Putamen (tissue), 1 donor: ENCODE measurements at regions not wholly inside any gene's neighbourhood (a gene's known extent, or its start where the extent isn't known, plus 50 kb on each side); places are given as distances from the start of the nearest gene placed in this dataset.
"Not testable (repeated sequence)": the region's sequence is repeated elsewhere in the genome, so short reads cannot be mapped to it uniquely, and the experiment has no call there.

Source experiments
- DNase-seq: peaks from one replicate; pipeline ENCODE4 v3.0.0-alpha.2; 2016; ENCODE audit warnings: low spot score

- DNase-seq = no peak
Observed at GRCh38 chr14:31911160-31911559, 165.9 kb upstream of the ARHGAP5 start.

- no peak for DNase-seq
Observed at GRCh38 chr14:31913370-31913769, 163.7 kb upstream of the ARHGAP5 start.

DNA sequence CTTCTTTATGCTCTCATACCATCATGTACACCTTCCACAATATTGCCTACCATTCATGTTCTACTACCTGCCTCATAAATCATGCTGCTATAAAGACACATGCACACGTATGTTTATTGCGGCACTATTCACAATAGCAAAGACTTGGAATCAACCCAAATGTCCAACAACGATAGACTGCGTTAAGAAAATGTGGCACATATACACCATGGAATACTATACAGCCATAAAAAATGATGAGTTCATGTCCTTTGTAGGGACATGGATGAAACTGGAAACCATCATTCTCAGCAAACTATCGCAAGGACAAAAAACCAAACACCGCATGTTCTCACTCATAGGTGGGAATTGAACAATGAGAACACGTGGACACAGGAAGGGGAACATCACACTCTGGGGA lies 158.8 kb upstream of the ARHGAP5 start:
- not testable (repeated sequence) for DNase-seq

DNA sequence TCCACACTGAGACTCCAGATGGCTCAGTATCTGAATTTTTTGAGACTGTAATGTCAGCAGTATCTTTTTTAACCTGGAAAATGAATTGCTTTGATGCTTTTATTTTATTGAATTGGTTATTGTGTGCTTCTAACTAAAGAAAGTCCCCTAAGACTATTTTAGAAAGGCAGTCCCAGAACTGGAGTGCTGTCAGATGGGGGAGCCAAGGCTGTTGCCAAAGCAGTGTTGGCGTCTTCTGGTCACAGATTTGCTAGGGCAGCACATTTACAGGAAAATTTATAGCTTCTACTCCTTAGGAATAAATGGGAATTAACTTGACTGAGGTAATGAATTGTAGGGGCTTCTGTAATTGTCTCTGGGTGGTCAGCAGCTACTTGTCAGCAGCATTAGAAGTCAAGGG lies 157.1 kb upstream of the ARHGAP5 start:
- no peak for DNase-seq

GRCh38 chr14:31920989-31921650 lies 156.0 kb upstream of the ARHGAP5 start:
- DNase-seq = no peak

DNA sequence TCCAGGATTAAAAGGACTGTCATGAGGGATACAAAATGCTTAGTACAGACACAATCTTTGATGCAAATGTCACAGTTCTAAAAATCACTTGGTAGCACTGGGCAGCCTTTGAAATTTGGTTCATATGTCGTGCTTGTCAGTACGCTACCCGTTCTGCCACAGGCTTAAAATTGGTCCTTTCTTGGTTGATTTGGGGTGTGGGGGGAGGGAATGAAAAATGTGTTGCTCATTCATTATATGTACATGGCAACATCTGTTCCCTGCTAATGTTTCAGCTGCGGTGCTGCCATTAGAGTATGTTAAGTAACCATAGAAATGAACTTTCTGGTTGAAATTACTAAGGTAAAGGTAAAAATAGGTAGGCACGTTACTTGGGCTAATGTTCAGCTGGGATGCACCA lies 155.4 kb upstream of the ARHGAP5 start:
- DNase-seq = no peak

DNA sequence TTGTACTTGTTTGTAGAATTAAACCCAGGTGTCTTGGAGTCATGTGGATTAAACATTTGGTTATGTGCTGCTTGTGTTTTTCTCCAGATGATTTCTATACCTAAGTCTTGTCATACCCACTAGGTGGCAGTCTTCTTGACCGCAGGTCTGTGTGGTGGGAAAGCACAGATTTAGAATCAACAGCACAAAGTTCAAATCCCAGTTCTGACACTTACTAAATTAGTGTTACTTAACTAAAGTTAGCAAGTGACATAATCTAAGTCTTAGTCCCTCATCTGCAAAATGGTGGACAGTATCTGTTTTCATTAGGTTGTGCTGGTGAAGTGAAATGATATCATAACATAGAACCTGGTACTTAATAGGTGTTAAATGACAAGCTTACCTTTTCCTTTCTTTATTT lies 151.0 kb upstream of the ARHGAP5 start:
- DNase-seq = no peak

- peak; percentile 44 for DNase-seq
Observed at GRCh38 chr14:31926652-31927347, 150.3 kb upstream of the ARHGAP5 start.

DNA sequence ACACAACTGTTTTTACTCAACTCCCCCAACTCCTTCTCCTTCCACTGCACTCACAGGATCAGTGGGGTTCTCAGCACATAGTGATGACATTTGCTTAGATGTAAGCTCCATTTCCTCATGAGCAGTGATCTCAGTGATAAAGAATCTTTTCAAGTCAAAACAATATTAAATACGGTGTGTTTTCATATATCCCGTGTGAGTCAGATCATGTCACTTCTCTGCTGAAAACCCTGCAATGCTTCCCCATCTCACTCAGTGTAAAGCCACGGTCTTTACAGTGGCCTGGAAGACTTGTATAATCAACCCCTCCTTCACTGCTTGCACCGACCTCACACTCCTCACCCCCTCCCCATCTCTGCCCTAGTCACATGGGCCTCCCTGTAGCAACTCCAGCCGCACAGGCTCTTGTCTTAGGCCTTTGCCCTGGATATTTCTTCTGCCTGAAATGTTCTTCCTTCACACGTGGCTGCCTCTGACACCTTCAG lies 149.7 kb upstream of the ARHGAP5 start:
- peak; percentile 27 for DNase-seq

GRCh38 chr14:31930070-31930469 lies 147.0 kb upstream of the ARHGAP5 start:
- DNase-seq = no peak

DNA sequence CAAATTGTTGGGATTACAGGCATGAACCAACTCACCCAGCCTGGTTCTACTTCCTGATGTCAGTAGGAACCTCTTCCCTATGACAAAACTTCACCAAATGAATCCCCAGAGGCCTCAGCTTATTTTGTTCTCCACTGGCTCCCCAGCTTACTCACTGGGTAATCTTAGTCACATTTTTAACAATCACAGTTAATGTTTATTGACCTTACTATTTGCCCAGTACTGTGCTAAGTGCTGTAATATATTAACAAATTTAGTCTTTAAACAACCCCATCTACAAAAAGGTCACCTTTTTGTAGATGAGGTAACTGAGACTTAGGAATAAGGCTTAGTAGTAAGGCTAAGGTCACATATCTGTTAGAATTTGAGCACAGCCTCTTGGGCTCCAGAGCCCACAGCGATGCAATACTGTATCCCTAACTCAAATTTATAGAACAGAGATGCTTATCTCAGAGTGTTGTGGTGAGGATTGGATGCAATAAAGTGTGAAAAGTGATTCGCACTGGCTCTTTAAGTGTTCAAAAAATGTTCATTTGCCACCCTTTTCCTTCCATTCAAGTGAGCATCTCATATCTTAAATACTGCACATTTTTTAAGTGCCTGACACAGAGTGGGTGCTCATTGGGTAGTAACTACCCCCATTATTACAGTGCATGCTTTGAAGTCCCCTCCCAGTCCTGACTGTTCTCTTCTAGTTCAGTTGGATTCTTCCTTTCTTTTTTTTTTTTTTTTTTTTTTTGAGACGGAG lies 146.4 kb upstream of the ARHGAP5 start:
- no peak for DNase-seq

DNA sequence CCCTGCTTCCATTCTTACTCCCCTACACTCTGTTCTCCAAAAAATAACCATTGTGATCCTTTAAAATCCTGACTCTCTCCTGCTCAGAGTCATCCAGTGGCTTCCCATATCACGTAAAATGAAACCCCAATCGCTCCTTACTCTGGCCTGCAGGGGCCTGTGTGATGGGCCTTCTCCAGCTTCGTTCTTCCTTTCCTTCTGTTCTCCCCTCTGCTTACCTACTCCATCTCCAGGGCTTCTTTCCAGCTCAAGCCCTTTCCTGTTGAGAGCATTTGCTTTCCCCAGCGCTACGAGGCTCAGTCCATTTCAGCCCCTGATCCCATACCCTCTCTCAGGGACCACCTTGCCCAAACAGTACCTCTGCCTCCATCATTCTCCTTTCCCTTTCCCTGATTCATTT lies 144.4 kb upstream of the ARHGAP5 start:
- DNase-seq = no peak

GRCh38 chr14:31933716-31934115 lies 143.4 kb upstream of the ARHGAP5 start:
- no peak for DNase-seq

DNA sequence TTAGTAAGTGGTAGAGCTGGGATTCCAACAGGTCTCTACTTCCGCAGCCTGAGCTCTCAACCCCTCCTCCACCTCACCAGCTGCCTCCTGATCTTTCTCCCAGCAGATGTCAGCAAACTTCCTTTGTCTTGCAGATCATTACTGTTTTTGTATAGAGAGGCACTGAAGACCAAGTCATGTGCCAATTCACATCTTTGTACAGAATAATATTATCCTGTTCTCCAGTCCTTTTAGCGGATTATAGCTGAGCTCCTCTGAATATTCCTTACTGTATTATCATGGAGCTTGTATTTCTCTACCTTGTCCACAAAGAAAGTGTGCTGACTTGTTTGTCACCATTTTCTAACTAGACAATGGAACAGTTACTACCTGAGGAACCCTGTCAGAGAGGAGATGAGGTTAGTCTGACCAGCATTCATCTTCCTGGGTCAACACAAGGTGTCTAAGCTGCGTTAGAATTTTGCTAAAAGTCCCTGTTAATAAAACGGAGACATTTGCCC lies 142.3 kb upstream of the ARHGAP5 start:
- DNase-seq = peak; percentile 39

- no peak for DNase-seq
Observed at GRCh38 chr14:31935391-31935790, 141.7 kb upstream of the ARHGAP5 start.

GRCh38 chr14:31936115-31936514 lies 141.0 kb upstream of the ARHGAP5 start:
- DNase-seq = no peak

DNA sequence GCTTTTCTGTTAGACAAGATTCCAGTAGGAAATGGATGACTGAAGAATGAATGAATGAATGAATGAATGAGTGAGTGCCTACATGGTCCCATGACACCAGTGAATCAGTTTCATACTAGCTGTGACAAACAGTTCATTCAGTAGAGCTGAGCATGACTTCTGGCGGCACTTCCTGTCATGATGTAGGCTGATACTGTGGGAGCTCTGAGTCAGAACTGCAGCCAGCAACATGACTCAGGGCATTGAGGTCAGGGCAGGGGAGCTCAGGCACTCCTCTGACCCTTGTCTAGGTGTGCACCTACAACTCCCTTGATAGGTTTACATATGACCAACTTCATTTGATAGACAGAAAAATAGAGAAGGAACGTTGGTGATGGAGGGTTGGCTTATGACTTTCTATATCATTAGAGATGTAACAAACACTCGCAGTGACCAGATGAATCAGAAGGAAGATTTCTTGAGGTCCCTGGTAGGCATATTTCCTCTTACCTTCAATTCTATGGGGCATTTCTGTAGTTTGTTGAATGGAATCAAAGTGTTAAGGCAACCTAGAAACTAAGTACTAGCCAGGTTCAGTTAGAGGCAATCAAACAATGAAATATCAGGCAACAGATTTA lies 139.3 kb upstream of the ARHGAP5 start:
- DNase-seq = peak; percentile 49

DNA sequence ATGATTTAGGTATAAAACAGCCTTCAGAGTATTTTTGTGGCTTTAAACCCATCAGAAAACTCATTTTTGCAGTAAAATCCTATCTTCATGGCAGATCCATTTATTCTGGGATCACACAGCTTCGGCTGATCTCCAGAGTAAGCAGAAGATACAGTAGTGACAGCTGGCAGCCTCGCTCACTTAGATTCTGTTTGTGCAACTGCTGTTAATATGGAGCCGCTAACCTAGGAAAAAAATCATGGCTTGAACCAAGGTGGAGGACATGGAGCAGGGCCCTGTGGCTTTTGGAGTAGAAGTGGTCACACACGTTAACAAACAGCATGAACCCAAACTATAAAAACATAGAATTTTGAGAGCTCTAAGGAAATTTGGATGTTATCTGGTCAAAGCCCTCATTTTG lies 137.2 kb upstream of the ARHGAP5 start:
- DNase-seq = no peak

DNA sequence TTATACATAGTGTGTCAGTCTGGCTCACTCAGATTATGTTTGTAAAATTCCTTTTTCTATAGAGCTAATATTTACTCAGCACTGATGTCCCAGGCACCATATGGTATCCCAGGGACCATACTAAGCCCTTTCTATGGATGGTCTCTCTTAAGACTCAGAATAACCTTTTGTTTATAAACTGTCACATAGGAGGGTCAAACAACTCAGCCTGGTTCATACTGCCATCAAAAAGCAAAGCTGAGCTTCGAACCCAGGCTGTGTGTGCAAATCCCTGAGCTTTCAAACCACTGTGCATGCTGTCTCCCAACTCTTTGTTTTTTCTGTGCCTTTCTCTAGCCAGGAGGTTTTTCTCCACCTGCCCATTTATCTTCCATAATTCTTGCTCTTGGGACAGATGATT lies 135.6 kb upstream of the ARHGAP5 start:
- no peak for DNase-seq

DNA sequence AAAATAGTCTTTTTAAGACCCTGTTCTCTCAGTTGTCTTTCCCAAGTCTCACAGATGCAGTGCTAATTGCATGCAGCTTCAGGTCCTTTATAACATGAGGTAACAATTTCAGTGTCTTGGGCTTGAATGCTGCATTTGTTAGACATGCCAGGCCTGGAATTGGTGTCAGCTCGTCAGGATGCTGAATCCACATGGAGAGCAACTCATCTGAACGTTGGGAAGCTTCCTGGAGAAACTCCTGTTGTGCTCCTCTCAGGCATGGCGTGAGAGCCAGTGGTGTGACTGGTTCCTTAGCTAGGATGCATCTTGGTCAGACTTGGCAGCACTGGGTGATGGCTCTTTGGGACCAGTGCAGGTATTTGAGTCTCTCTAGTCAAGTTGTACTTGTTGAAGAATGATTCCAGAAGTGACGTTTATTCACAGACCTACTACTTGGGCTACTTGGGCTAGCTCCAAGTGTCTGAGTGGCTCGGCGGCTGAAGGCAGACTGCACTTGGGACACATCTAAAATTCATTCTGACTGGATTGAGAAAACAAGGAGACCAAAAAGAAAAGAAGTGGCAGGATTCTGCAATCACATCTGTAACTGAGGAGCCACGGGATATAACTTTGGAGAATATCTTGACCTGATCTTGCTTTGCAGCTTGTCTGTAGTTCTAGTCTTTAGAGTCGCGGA lies 134.8 kb upstream of the ARHGAP5 start:
- no peak for DNase-seq

- no peak for DNase-seq
Observed at GRCh38 chr14:31943217-31943799, 133.8 kb upstream of the ARHGAP5 start.
